ENCODE measurements at regions not wholly inside any gene's neighbourhood (a gene's known extent, or its start where the extent isn't known, plus 50 kb on each side); places are given as distances from the start of the nearest gene placed in this dataset.
"Not testable (repeated sequence)": the region's sequence is repeated elsewhere in the genome, so short reads cannot be mapped to it uniquely, and the experiment has no call there.

DNA sequence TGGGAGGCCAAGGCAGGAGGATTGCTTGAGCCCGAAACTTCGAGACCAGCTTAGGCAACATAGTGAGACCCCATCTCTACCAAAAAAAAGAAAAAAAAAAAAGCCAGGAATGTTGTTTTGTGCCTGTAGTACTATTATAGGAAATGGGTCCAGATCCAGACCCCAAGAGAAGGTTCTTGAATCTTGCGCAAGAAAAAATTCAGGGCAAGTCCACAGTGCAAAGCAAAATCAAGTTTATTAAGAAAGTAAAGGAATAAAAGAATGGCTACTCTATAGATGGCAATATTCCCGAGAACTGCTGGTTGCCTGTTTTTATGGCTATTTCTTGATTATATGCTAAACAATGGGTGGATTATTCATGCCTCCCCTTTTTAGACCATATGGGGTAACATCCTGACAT lies 51.2 kb upstream of the RDX start:
- no peak for DNase-seq

DNA sequence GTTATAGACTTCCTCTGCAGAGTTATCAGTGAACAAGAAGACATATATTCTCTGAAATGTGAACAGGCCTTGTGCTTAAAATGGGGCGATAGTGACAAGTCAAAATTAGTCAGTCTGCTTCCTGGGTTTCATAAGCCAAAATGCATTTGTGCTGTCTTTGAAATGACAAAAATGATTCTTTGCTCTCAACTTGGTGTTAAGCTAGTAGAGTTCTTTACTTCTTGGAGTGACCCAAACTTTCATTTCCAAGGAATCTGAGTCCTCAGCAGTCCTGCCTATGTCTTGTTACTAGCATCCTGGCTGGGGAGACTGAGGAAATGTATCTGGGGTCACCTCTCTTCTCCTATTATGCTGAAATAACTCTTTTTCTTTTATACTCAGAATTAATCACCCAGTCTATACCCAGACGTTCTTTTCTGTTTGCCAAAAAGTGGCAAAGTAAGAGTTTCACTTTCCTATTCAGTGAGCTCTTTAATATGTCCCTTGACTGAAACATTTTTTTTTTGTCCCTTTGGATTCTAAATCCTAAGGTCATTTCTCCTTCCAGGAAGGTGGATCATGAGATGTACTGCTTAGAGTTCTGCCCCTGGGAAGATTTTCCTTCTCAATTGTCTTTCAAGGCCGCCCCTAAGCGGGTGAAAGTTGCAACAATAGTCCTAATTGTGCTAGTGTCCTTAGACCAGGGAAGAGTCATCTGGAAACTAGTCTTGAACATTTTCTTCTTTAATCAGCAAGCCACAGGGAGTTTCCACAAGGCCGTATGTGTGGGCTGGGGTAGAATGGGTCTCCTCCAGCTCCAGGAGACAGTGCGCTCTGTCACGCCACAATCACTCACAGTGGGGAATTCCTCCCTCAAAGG lies 53.0 kb upstream of the RDX start:
- DNase-seq, result no peak

DNA sequence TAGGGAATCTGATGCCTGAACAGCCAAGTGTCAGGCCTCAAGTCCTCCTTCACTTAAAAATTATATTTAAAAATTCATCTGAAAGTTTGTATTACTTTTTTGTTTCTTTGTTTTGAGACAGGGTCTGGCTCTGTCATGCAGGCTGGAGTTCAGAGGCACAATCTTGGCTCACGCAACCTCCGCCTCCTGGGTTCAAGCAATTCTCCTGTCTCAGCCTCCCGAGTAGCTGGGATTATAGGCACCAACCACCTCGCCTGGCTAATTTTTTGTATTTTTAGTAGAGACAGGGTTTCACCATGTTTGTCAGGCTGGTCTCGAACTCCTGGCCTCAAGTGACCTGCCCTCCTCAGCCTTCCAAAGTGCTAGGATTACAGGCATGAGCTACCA lies 53.6 kb upstream of the RDX start:
- not testable (repeated sequence) for DNase-seq

DNA sequence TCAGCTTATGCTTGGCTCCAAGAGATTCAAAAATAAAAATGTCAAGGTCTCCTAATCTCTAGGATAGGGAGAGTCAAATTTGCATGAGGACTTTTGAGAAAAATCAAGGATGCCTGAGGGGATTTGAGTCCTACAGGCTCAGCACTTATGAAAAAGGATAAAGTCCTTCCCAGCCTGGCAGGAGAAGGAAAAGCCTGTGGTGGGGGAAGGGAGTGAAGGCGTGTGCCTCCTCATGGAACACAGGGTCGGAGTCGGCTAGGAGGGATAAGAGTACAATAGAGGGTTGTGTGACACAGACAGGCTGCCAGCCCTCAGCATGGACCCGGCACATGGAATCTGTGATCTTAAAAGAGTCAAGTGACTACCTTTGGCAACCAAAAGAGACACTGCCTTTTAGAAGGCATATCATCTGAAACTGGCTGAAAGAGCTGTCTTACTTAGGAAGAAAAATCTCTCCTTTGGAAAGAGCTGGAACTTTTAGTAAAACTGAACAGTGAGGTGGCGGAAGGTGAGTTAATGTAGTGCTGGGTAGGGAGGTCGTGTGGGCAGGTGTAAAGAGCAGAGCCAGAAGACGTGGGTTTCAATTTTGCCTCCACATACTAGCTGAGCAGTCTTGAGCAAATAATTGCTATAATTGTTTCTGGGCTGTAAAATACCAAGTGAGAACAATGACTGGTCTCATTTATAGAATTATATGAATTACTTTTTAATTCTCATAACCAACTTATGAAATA lies 58.8 kb upstream of the RDX start:
- no peak for DNase-seq

DNA sequence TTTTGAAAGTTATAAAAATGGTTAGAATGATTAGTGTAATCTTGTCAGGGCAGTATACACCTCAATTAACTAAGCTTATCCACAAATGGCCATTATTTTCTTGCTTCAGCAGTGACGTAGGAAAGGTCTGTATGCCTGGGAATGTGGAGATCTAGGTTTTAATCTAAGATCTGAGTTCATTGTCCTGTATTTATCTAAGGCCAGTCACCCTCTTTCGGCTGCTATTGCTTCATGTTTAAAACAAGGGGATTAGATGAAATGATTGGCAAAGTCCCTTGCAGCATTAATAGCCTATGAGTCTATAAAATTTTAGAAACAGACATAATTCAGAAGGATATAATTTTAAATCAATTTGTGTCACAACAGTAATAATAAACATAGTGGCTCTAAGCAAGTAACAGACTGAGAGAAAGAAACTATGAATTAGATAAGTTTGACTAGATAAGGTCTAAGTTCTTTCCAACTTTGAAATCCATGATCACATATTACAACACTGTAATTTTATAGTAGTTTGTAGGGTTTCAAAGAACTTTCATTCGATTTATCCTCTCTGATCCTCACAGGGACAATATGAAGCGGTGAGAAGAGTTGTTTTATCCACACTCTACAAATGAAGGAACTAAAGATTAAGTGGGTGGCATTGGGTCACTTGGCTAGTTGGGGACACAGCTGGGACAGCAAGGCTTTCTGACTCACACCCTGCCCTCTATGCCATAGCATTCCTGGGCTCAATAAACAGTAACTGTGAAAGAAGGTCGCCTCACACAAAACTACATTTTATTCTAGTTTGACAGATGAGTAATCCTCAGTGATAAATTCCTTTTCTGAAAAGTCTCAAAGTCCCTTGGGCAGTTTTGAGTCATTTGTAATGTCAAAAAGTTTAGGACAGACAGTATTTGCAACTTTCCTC lies 60.6 kb upstream of the RDX start:
- peak; percentile 27 to 78 for DNase-seq

DNA sequence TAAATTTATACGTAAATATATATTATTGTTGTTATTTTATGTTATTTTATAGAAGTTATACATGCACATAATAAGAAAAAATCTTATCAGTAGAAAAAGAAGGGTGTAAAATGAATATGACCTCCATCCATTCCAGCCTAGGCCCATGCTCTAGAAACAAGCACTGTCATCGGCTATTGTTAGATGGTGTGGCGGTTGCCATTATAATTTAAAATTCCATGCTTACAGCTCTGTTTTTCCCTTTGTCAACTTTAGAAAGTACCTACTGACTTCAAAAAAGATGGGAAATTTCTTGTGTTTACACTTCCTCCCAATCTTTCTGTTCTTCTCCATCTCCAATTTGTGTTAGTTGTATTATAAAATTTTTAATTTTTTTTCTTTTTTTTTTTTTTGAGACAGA lies 61.9 kb upstream of the RDX start:
- no peak for DNase-seq

DNA sequence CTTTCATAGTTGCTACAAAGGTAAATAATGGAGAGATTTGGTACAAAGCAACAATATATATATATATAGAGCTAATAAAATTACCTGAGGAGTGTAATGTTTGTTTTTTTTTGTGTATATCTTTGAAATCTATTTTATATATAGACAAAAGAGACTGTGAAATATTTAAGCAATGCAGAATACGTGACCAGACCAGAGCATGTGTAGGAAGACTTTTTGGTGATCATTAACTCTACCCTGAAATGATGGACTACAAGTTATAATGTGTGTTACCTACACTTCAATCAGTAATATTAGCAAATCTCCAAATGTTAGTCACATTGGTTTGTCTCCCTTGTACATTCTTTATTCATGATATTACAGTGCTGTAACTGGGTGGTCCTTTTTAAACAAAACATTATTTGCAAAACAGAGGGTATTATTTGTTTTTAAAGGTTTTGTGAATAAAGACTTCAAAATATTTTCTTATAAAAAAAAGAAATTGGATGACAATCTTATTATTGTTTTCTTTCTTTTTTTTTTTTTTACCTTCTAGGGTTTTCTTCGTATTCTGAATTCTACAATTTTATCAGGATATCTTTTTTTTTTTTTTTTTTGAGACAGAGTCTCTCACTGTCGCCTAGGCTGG lies 64.5 kb upstream of the RDX start:
- DNase-seq, result not testable (repeated sequence)

DNA sequence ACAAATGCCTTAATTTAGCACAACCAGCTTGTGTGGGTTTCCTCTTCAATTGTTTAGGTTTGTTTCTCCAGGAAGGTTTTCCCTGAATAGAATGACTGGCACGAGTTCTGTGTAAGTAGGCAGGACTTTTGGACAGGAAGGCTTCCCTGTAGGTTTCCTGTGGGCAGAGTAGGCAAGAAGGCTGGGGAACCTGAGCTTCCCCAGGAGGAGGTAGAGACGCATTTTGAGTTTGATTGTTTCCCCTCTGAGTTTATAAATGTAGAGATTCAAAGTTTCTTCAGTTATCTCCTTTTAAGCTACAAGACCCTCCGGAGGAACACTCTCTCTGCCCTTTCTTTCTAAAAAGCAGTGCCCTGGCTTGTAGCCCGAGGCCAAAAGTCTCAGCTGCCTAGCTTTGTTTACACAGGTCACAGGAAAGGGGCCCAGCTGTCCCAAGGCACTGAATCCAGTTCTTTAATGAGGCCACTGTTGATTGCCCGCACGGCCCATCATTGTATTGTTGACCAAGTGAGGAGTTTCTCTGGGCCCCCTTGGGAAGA lies 66.6 kb upstream of the RDX start:
- peak in 1 of 2 experiments; percentile 46 for DNase-seq

DNA sequence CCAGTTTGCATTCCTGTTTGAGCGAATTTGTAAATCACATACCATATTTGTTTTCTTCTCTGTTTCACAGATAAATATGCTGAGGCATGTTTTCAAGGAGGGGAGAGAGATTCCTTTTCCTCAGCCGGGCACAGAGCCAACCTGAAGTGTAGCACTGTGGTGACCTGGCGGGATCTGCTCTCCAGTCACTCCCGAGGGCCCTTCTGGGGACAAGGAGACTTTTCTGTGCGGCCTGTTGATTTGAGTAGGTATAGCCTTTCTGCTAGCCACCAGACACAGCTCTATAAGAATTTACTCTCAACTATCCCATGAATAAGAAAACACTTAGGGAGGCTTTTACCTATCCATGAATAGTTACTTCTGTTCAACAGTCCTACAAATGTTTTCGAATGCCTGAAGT lies 63.5 kb upstream of the FDX1 start:
- DNase-seq, result no peak

DNA sequence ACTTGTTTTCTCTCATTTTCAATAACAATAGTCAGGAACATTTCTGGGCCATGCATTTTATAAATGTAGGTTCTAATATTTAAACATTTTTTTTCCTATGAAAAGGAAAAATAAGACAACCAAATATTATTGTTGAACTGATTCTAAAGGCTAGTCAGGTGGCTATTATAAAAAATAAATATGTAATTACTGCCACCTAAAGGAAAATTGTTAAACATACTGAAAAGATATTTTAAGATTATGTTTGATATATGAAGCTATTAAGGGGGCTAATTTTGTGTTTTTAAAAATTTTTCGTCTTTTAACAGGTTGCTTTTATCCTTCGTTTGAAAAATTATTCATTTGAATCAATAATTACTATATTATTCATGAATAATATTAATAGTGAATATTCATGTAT lies 62.2 kb upstream of the FDX1 start:
- DNase-seq, result peak in 1 of 2 experiments; percentile 62

DNA sequence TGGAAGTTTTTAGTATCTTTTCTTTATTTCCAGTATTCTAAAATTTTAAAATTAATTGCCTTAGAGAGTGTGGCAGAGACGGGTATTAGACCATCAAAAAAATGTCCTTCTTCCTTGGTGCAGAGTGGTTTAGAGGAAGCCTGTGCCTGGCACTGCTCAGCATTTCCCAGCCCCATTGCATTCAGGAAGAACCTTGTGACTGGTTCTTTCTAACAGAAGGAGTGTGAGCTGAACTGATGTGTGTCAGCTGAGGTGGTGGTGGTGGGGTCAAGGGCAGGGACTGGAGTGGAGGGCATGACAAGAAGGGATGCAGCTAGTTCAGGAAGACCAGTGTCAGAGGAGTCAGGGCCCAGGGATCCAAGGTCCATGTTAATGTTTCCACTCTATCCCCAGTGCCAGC lies 58.7 kb upstream of the FDX1 start:
- no peak for DNase-seq

DNA sequence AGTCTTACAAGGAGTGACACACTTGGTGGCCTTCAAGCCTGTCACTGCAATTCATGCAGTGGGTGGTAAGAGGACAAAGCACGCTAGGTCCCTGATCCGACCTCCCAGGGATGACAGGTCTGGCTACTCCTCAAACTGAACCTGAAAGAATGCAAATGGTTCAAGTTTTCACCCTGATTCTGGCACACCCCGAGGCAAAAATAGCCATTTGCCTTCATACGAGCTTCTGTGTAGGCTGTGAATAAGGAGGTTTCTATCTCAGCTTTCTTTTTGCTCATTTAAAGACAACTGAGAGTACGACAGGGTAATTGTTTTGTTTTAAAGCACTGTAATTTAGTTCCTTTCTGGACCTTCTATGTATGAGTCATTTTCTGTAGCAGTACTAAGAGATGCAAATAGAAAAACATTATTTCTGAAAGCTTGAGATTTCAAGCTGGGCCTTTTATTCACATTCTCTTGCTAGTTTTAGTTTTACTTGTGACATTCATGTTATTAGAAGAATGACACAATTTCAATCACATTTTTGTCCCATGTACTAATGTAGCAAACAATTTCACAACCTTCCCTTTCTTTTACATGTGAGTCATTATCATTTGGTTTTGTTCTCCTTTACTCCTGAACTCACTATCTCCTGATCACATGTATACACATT lies 56.6 kb upstream of the FDX1 start:
- DNase-seq, result no peak

DNA sequence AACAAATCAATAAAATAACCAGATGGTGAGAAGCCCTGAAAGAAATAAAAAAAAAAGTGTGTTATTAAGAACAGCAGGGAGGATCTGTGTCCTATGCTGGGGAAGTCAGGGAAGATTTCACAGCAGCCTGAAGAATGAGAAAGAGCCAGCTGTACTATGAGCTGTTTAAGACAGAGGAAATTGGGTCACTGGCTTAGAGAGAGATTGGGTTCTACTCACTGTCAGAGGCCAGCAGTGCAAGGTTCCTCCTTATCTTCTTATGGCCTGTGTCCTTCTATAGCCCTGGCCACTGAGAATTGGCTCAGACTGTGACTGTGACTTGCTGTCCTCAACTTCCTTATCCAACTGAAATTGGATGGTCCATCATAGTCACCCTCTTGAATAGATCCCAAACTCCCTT lies 54.8 kb upstream of the FDX1 start:
- DNase-seq, result no peak

DNA sequence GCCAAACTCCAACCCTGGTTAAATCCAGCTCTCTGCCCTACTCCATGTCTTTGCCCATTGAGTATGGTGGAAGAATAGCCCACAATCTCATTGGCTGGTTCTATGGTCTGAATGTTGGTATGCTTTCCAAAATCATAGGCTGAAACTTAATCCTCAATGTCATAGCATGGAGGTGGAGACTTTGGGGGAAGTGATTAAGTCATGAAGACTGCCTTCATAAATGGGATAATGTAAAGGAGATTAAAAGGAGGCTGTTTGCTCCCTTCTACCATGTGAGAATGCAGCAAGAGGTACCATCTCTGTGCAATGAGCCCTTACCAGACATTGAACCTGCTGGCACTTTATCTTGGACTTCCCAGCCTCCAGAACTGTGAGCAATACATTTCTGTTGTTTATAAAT lies 54.4 kb upstream of the FDX1 start:
- DNase-seq, result no peak

DNA sequence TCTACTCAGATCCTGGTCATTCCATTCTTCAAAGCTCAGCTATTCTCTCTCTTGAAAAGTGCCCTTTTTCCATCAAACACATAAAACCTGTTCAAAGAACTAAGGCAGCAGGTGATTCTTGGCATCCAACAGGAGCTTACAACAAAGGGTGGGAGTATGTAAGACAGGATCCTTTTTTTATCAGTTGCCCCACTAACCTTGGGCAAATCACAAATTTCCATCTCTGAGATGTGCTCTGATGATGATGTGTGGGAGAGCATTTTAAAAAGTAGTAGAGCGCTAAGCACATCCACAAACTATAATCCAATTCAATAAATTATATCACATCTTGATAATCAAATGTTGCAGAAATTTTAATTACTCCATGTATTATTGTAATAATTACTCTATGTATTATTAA lies 53.7 kb upstream of the FDX1 start:
- DNase-seq, result no peak

DNA sequence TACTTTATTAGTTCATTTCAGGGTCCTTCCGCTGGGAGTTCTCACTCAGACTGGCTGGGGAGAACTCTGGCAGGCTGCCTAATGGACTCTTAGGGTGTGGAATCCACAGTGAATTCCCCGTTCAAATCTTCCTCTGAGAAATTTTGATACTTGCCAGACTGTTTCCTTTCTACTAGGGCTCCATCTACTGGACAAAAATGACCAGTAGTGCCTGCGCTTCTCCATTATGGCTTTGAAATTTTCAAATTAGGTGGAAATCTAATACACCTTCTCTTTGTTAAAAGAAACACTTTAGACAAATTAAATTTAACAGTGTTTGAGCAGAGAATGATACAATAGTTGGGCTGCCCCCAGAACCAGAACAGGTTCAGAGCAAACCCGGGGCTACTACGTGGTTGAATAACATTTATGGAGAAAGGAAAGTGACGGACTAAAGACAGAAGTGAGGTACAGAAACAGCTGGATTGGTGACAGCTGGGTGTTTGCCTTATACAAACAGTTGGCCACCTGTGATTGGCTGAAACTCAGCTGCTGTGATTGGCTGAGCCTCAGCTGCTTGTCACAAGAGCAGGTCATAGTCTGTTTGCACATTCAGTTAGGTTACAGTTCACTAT lies 52.9 kb upstream of the FDX1 start:
- peak; percentile 68 to 94 for DNase-seq

DNA sequence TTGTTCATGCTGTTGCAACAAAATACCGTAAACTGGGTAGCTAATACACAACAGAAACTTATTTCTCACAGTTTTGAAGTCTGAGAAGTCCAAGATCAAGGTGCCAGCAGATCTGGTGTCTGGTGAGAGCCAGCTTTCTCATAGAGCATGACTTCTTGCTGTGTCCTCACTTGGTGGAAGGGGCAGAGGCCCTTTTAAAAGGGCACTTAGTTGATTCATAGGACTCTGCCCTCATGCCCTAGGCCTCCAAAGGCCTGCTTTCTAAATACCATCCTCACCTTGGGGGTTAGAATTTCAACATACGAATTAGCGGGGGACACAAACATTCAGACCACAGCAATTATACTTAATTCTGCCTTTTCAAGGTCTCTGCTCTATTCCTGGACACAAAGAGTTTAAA lies 52.3 kb upstream of the FDX1 start:
- no peak for DNase-seq

DNA sequence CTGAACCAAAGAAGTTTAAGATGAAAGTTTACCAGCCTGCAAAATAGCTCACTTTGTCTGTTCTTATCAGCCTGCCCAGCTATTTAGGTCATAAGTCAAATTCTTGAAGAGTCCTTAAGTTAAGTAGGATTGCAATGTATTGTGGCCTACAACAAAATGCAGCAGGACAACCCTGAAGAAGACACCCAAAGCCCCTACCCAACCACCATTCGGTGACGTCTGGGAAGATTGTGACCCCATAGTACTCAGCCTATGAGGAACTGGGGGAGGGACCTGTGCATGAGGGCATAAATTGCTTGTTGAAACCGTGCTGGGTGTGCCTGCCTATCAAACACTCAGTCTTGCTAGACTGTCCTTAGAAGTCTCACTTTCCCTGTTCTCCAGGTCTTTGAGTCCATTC lies 50.5 kb upstream of the FDX1 start:
- no peak for DNase-seq

DNA sequence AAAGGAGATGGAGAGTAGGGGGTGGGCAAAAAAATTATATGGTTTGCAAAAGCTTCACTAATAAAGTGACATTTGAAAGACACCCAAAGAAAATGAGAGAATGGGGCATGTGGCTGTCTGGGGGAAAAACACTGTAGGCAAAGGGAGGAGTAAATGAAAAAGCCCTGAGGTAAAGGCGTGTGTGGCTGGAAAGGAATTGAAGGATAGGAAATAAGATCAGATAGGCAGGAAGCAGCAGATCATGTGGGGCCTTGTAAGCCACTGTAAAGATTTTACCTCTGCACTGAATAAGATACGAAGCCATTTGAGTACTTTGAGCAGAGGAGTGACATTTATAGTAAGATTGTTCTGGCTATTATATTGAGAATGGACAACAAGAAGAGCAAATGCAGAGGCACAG lies 49.8 kb upstream of the FDX1 start:
- DNase-seq, result no peak

Data from SW 1271 (cell line).